Urinary bladder (tissue), 3 donors: ENCODE measurements at regions not wholly inside any gene's neighbourhood (a gene's known extent, or its start where the extent isn't known, plus 50 kb on each side); places are given as distances from the start of the nearest gene placed in this dataset.
A peak's percentile ranks its signal among the peaks of the same experiment; 100 is the strongest.
"Not testable (repeated sequence)": the region's sequence is repeated elsewhere in the genome, so short reads cannot be mapped to it uniquely, and the experiment has no call there.

ENCODE experiments used
- DNase-seq: peaks from one replicate; pipeline ENCODE4 v3.0.0-alpha.2; 2015; ENCODE audit errors: extremely low spot score
- H3K27ac ChIP-seq: one replicate; pipeline ENCODE4 v1.5.1; 2013; ENCODE audit warnings: low read depth, mild to moderate bottlenecking, moderate library complexity
- H3K36me3 ChIP-seq: one replicate; pipeline ENCODE4 v1.6.1; 2013; ENCODE audit warnings: mild to moderate bottlenecking, moderate library complexity; ENCODE audit not compliant: insufficient read depth
- H3K4me1 ChIP-seq: one replicate; pipeline ENCODE4 v1.6.1; 2013; ENCODE audit warnings: mild to moderate bottlenecking, moderate library complexity; ENCODE audit not compliant: insufficient read depth
- H3K4me3 ChIP-seq: one replicate; pipeline ENCODE4 v1.5.1; 2013; ENCODE audit warnings: low read depth, low read length
- WGBS: extraction: QIAGEN DNeasy Blood & Tissue Kit; methylation state at CpG from one replicate; pipeline ENCODE4 v1.1.7; 2013; 5-methylcytosine and 5-hydroxymethylcytosine counted together
- donor health status: healthy with polysubstance abuse.
- donor health status: healthy.

DNA sequence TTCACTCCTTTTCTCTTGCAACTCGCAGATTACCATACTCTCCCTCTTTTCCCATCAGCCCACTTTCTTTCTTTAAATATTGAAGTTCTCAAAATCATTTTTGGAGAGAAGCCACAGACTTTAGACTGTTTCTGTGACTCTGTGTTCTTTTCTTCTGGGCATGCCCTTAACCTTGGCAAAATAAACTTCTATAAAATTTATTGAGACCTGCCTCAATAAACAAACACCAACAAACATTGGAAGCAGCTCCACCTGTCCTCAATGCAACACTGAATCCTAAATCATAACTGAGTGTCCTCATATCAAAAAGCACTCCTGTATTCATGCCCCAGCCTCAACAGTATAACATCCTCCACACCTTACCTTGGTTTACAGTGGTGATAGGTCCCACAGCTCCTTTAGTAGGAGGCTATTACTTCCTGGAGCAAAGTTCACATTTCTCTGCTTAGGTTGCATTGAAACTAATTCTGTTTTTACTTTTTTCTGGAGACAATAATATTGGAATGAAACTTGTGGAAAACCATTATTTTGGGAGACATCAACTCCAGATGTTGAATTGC lies 320.0 kb upstream of the LRRC4C start:
- 70% methylated on average over 1 of the region's 1 CpG for WGBS

DNA sequence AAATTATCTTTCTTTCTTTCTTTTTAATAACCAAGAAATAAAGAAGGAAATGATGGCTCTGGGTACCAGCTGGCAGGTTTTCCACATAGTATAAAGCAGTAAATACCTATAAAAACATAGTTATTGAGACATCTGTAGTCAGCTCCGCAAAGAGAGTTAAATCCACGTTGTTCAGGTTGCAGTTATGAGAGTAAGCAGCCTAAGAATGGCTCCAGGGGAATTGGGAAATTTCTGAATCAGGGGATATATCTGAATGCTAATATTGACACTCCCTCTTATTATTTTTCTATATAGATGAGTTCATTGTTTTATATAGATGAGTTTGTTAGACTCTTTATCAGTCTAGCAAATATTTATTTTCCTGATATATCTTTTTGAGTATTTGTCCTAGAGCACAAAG lies 322.0 kb upstream of the LRRC4C start:
- Histone ChIP-seq H3K4me3 (no peak overlapping the region), H3K4me1 (no peaks in the 10 kb centered on the region), H3K36me3 (no peaks in the 10 kb centered on the region), H3K27ac (no peak overlapping the region)
- DNase-seq = no peak
- WGBS = 50% methylated on average over 2 of the region's 2 CpGs

More for the DNA sequence above, 320.0 kb upstream of the LRRC4C start:
- Histone ChIP-seq H3K36me3 (no peaks in the 10 kb centered on the region), H3K4me3 (no peak overlapping the region), H3K4me1 (no peaks in the 10 kb centered on the region), H3K27ac (no peak overlapping the region)
- no peak for DNase-seq

DNA sequence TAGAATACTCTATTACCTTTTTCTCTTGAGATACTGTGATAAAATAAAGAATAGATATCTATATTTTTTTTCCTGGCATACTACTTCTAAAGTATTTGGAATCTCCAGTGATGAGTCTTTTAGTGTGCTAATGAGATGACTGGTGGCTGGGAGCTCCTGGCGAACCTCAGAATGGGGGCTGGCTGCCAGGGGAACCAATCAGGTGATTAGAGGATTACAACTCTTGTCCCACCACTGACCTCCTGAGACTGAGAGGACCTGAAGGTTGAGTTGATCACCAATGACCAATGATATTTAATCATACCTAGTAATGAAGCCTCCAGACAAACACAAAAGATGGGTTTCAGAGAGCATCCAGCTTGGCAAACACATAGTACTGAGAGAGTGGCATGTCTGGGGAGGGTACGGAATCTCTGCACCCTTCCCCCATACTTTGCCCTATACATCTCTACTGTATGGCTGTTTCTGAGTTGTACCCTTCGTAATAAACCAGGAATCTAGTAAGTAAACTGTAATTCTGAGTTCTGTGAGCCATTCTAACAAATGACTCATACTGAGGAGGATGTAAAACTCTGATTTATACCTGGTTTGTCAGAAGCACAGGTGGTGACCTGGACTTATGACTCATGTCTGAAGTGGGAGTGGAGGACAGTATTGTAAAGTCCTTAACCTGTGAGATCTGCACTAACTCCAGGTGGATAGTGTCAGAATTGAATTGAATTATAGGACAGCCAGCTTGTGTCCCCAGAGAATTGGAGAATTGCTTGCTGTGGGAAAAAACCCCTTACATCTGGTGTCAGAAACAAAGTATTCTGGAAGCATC lies 325.3 kb upstream of the LRRC4C start:
- H3K4me3 ChIP-seq = no peak overlapping the region
- no peaks in the 10 kb centered on the region for H3K4me1 ChIP-seq
- no peaks in the 10 kb centered on the region for H3K36me3 ChIP-seq
- 73% methylated on average over 3 of the region's 3 CpGs for WGBS
- DNase-seq = peak; percentile 26
- H3K27ac ChIP-seq = no peak overlapping the region

DNA sequence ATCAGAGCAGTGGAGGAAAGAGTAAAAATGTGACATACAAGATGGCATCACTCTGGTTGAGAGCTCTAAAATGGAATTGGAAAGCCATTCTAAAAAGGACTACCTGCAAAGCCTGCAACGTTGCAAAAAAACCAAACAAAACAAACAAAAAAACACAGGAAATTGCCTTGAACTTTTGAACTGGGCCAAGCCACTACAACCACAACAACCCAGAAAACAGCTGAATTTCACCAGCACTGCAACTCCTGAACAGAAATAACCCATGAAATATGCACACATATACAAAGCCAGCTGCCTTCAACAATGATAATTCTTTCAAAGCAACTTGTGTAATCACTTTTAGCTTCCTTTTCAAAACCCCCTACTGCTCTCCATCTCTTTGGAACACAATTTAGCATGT lies 326.6 kb upstream of the LRRC4C start:
- WGBS = 23% methylated on average over 1 of the region's 1 CpG
- no peaks in the 10 kb centered on the region for H3K4me1 ChIP-seq
- H3K36me3 ChIP-seq = no peaks in the 10 kb centered on the region
- no peak overlapping the region for H3K4me3 ChIP-seq
- H3K27ac ChIP-seq = no peak overlapping the region
- no peak for DNase-seq

DNA sequence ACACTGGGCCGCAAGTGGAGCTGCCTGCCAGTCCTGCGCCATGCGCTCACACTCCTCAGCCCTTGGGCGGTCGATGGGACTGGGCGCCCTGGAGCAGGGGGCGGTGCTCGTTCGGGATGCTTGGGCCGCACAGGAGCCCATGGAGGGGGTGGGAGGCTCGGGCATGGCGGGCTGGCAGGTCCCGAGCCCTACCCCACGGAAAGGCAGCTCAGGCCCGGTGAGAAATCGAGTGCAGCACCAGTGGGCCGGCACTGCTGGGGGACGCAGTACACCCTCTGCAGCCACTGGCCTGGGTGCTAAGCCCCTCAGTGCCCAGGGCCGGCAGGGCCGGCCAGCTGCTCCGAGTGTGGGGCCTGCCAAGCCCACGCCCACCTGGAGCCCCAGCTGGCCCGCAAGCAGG lies 328.7 kb upstream of the LRRC4C start:
- Histone ChIP-seq H3K4me3 (no peak overlapping the region), H3K27ac (no peak overlapping the region), H3K4me1 (no peaks in the 10 kb centered on the region), H3K36me3 (no peaks in the 10 kb centered on the region)
- no peak for DNase-seq
- 90% methylated on average over 23 of the region's 23 CpGs for WGBS

DNA sequence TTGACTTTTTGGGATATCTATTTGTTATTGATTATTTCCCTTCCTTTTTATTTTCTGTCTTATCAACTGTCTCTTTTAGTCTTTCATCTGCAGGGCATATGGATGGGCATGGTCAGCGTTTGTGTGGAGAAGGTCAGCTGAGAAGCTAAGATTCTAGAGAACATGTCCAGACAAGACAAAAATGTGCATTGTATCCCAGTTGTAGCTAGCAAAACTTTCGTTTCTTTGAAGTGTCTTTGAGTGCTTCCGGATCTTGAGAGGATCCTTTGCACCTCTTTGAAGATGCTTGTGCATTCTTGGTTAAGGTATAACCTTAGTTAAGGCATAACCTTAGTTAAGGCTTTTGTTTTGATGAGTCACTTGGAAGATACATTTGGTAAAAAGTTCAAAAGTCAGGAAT lies 329.9 kb upstream of the LRRC4C start:
- H3K4me3 ChIP-seq = no peak overlapping the region
- H3K36me3 ChIP-seq = no peaks in the 10 kb centered on the region
- DNase-seq = no peak
- no peak overlapping the region for H3K27ac ChIP-seq
- WGBS = 72% methylated on average over 3 of the region's 3 CpGs
- H3K4me1 ChIP-seq = no peaks in the 10 kb centered on the region

DNA sequence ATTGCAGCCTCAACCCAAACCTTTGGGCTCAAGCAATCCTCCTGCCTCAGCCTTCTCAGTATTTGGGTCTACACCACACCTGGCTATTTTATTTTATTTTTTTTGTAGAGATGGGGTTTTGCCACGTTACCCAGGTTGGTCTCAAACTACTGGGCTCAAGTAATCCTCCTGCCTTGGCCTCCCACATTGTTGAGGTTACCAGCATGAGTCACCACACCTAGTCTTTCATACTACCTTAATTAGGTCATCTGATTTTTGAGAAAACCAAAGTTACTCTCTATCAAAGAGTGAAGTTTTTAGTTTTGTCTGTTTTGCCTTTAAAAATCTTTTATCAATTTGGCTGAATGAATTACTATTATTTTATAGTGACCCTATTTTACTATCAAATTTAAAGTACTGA lies 335.6 kb upstream of the LRRC4C start:
- WGBS = 48% methylated on average over 1 of the region's 1 CpG
- no peak for DNase-seq
- no peaks in the 10 kb centered on the region for H3K36me3 ChIP-seq

DNA sequence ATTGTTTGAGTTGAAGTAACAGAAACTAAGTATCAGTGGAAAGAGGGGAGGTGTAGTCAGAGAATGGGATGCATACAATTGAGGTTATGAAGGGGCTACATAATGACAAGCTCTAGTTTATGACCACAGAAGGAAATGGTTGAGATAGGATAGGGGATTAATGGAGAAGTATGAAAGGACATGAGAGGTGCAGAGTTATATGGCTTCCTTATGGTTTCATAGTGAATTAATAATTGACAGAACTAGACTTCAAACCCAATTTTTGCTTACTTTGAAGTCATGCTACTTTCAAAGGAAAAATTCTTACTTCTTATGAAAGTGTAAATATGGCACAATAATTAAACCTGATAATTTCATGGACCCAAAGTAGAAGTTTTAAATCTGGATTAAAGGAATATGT lies 340.3 kb upstream of the LRRC4C start:
- no peak for DNase-seq
- H3K4me3 ChIP-seq = no peak overlapping the region
- no peak overlapping the region for H3K27ac ChIP-seq
- no peaks in the 10 kb centered on the region for H3K36me3 ChIP-seq
- H3K4me1 ChIP-seq = no peaks in the 10 kb centered on the region

More for the DNA sequence above, 335.6 kb upstream of the LRRC4C start:
- no peak overlapping the region for H3K4me3 ChIP-seq
- no peaks in the 10 kb centered on the region for H3K4me1 ChIP-seq
- H3K27ac ChIP-seq = no peak overlapping the region

DNA sequence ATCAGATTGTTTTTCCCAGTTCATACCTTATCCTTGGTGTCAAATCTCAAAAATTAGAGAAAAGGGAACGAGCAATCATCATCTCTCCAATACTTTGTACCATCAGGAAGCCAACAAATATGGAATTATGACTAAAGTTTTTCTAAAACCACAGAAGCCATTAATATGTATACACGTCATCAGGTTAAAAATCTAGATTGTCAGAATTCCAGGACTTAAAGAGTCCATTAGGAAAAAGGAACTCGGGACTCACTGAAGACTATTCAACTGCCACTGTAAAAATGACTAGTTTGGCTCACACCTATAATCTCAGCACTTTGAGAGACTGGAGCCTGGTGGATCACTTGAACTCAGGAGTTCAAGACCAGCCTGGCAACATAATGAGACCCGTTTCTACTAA lies 344.4 kb upstream of the LRRC4C start:
- no peak overlapping the region for H3K4me3 ChIP-seq
- DNase-seq = no peak
- H3K36me3 ChIP-seq = no peaks in the 10 kb centered on the region
- WGBS = 52% methylated on average over 4 of the region's 4 CpGs
- H3K4me1 ChIP-seq = no peaks in the 10 kb centered on the region
- H3K27ac ChIP-seq = no peak overlapping the region

DNA sequence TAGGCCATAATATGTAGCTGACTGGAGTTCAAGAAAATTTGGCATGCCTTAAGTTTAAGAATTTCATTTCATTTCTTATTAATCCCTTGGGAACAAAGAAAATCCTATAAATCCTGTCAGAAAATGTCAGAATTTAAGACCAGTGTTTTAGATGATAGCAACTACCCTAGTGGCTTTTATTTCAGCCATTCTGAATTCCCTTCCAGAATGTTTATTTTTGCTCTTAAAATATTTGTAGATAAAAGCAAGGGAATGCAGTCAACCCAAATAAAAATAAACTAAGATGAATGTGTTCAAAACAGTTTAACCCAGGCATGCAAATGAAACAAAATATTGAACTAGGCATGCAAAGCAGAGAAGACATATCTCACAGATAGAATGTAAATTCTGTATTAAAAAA lies 356.9 kb upstream of the LRRC4C start:
- no peak for DNase-seq
- Histone ChIP-seq H3K27ac (no peak overlapping the region), H3K4me3 (no peak overlapping the region), H3K4me1 (no peaks in the 10 kb centered on the region), H3K36me3 (no peaks in the 10 kb centered on the region)

DNA sequence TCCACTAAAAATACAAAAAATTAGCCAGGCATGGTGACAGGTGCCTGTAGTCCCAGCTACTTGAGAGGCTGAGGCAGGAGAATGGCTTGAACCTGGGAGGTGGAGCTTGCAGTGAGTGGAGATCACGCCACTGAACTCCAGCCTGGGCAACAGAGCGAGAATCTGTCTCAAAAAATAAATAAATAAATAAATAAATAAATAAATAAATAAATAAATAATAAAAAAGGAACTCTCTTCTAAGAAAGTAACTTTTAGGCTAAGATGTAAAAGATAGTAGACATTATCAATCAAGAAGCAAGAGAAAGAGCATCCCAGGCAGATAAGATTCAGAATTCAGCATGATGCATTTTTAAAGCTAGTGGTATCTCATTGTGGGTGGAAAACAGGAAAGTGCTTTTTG lies 364.8 kb upstream of the LRRC4C start:
- not testable (repeated sequence) for H3K4me3 ChIP-seq, H3K36me3 ChIP-seq, H3K27ac ChIP-seq, H3K4me1 ChIP-seq, DNase-seq
- 80% methylated on average over 2 of the region's 2 CpGs for WGBS

DNA sequence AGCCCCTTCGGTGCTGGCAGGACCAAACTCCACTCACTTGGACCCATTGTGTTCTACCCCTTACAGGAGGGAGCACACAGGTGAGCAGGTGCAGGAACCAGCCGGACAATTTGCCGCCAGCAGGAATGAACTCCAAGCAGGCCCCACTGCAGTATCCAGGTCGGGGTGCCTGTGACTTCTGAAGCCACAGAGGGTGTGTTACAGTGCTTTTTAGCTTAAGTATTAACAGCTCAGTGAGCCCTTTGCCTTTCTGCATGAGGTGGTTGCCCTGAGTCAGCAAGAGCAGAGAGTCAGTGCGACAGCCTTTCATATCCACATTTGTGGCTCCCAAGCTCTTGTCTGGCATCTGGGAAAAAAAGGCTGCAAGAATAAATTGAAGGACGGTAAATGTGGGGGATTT lies 366.6 kb upstream of the LRRC4C start:
- WGBS = 76% methylated on average over 6 of the region's 6 CpGs
- no peak for DNase-seq
- no peak overlapping the region for H3K27ac ChIP-seq

DNA sequence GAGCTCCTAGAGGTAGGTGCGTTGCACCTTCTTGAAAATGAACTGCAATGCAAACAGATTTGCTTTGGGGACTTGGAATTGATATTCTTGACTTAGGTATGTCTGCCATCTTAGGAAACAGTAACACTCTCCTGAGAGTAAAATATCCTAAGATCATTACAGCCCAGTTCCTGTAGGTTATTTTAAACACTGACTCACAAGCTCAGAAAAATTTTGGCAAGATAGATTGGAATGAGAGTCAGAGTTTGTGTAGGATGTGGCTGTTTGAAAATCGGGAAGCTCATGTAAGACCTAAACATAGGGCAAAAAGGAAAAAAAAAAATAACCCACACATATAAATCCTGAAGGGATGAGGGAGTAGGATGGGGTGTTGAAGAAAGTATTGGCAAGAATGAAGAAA lies 377.0 kb upstream of the LRRC4C start:
- H3K4me1 ChIP-seq = no peaks in the 10 kb centered on the region
- no peaks in the 10 kb centered on the region for H3K36me3 ChIP-seq
- no peak overlapping the region for H3K4me3 ChIP-seq
- no peak for DNase-seq
- WGBS = 62% methylated on average over 2 of the region's 2 CpGs
- no peak overlapping the region for H3K27ac ChIP-seq

More for the DNA sequence above, 366.6 kb upstream of the LRRC4C start:
- Histone ChIP-seq H3K4me3 (no peak overlapping the region), H3K4me1 (no peaks in the 10 kb centered on the region), H3K36me3 (no peaks in the 10 kb centered on the region)

DNA sequence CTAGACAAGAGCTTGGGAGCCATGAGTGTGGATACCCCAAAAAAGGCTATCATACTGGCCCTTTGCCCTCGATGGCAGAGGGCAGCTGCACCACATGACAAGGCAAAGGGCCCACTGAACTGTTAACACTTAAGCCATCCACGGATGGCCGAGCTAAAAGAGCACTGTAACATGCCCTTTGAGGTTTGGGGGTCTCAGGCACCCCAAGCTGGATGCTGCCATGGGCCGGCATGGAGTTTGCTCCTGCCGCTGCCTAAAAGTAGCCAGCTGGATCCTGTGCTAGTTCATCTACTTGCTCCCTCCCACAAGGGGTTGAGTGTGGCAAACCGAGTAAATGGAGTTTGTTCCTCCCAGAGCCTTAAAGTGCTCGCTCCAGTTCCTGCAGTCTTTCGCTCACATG lies 383.2 kb upstream of the LRRC4C start:
- Histone ChIP-seq H3K4me1 (no peaks in the 10 kb centered on the region), H3K27ac (no peak overlapping the region), H3K4me3 (no peak overlapping the region), H3K36me3 (no peaks in the 10 kb centered on the region)
- 74% methylated on average over 8 of the region's 8 CpGs for WGBS
- no peak for DNase-seq
